Karpas-422 (cell line): ENCODE measurements at regions not wholly inside any gene's neighbourhood (a gene's known extent, or its start where the extent isn't known, plus 50 kb on each side); places are given as distances from the start of the nearest gene placed in this dataset.

ENCODE experiments used
- DNase-seq: peaks from one replicate; pipeline ENCODE4 v3.0.0-alpha.2; 2015
- H2AFZ ChIP-seq: fragments of 200-600 bp; sonication (generic); 2 replicates; pipeline ENCODE4 v1.6.1; 2014; ENCODE audit warnings: antibody characterized with exemption, low read length, mixed read lengths
- H3K27ac ChIP-seq: fragments of 200-600 bp; sonication (generic); 2 replicates; pipeline ENCODE4 v1.5.1; 2014; ENCODE audit warnings: mild to moderate bottlenecking, low read length, moderate library complexity
- H3K27me3 ChIP-seq: fragments of 200-600 bp; sonication (generic); 2 replicates; pipeline ENCODE4 v1.6.1; 2014; ENCODE audit warnings: low read length, mixed read lengths
- H3K36me3 ChIP-seq: fragments of 200-600 bp; sonication (generic); 2 replicates; pipeline ENCODE4 v1.6.1; 2014; ENCODE audit warnings: low read length, mixed read lengths; ENCODE audit not compliant: insufficient read depth
- H3K4me1 ChIP-seq: fragments of 200-600 bp; sonication (generic); 2 replicates; pipeline ENCODE4 v1.6.1; 2014; ENCODE audit warnings: mild to moderate bottlenecking, low read length, mixed read lengths
- H3K4me2 ChIP-seq: fragments of 200-600 bp; sonication (generic); 2 replicates; pipeline ENCODE4 v1.6.1; 2014; ENCODE audit warnings: low read length, low read depth, mild to moderate bottlenecking; ENCODE audit not compliant: poor library complexity, severe bottlenecking
- H3K4me3 ChIP-seq: fragments of 200-600 bp; sonication (generic); 2 replicates; pipeline ENCODE4 v1.5.1; 2014; ENCODE audit warnings: mild to moderate bottlenecking, antibody characterized with exemption, low read length, mixed read lengths
- H3K79me2 ChIP-seq: fragments of 200-600 bp; sonication (generic); 2 replicates; pipeline ENCODE4 v1.6.1; 2014; ENCODE audit warnings: mild to moderate bottlenecking, low read length, mixed read lengths
- H3K9ac ChIP-seq: fragments of 200-600 bp; sonication (generic); 2 replicates; pipeline ENCODE4 v1.6.0; 2014; ENCODE audit warnings: low read length
- H3K9me2 ChIP-seq: fragments of 200-600 bp; sonication (generic), shearing (Covaris generic); replicated peaks from 2 replicates; pipeline ENCODE4 v1.6.0; 2014; ENCODE audit warnings: mild to moderate bottlenecking, low read length, moderate library complexity; ENCODE audit not compliant: insufficient read depth
- H3K9me3 ChIP-seq: fragments of 300-700, 200-600 bp; sonication (generic); 2 replicates; pipeline ENCODE4 v1.6.1; 2014; ENCODE audit warnings: low read length, mixed read lengths
- H4K20me1 ChIP-seq: fragments of 200-600 bp; sonication (generic); 2 replicates; pipeline ENCODE4 v1.6.1; 2014; ENCODE audit warnings: mild to moderate bottlenecking, antibody characterized with exemption, low read length, low read depth; ENCODE audit not compliant: insufficient read depth

GRCh38 chrX:71000139-71000538, 68.0 kb downstream of the SNX12 start:
- no peaks in the 10 kb centered on the region for H4K20me1 ChIP-seq
- no peak overlapping the region for H3K9ac ChIP-seq
- no peaks in the 10 kb centered on the region for H3K79me2 ChIP-seq
- H3K4me3 ChIP-seq: no peak overlapping the region
- no peaks in the 10 kb centered on the region for H3K9me2 ChIP-seq
- no peaks in the 10 kb centered on the region for H3K27me3 ChIP-seq
- no peak for DNase-seq
- no peak overlapping the region for H3K27ac ChIP-seq
- H2AFZ ChIP-seq: 0 out of 2 replicates have a peak overlapping the region, but pooled peaks have one; percentile 2
- no peaks in the 10 kb centered on the region for H3K9me3 ChIP-seq
- H3K4me2 ChIP-seq: no peak overlapping the region
- H3K4me1 ChIP-seq: no peaks in the 10 kb centered on the region
- H3K36me3 ChIP-seq: no peaks in the 10 kb centered on the region

GRCh38 chrX:70998411-70999027, 67.6 kb upstream of the SLC7A3 start:
- Histone ChIP-seq H3K79me2 (no peaks in the 10 kb centered on the region), H3K9ac (no peak overlapping the region), H3K36me3 (no peaks in the 10 kb centered on the region), H3K9me2 (no peaks in the 10 kb centered on the region), H3K4me1 (no peaks in the 10 kb centered on the region), H3K4me2 (no peak overlapping the region), H3K9me3 (no peaks in the 10 kb centered on the region), H2AFZ (no peak overlapping the region), H4K20me1 (no peaks in the 10 kb centered on the region), H3K4me3 (no peak overlapping the region), H3K27ac (no peak overlapping the region), H3K27me3 (no peaks in the 10 kb centered on the region)
- peak; percentile 70 for DNase-seq

GRCh38 chrX:70995338-70995737, 64.4 kb upstream of the SLC7A3 start:
- H2AFZ ChIP-seq: no peak overlapping the region
- H3K4me2 ChIP-seq: no peak overlapping the region
- DNase-seq: no peak
- no peak overlapping the region for H3K27ac ChIP-seq
- H3K9ac ChIP-seq: no peak overlapping the region
- H3K4me3 ChIP-seq: no peak overlapping the region
- no peaks in the 10 kb centered on the region for H3K36me3 ChIP-seq
- H3K27me3 ChIP-seq: no peaks in the 10 kb centered on the region
- no peaks in the 10 kb centered on the region for H3K79me2 ChIP-seq
- H4K20me1 ChIP-seq: no peaks in the 10 kb centered on the region
- H3K4me1 ChIP-seq: no peaks in the 10 kb centered on the region
- no peaks in the 10 kb centered on the region for H3K9me2 ChIP-seq
- H3K9me3 ChIP-seq: no peaks in the 10 kb centered on the region

GRCh38 chrX:70988425-70988824, 57.5 kb upstream of the SLC7A3 start:
- no peaks in the 10 kb centered on the region for H4K20me1 ChIP-seq
- H2AFZ ChIP-seq: no peak overlapping the region
- no peak for DNase-seq
- no peaks in the 10 kb centered on the region for H3K27me3 ChIP-seq
- no peaks in the 10 kb centered on the region for H3K4me1 ChIP-seq
- no peak overlapping the region for H3K4me3 ChIP-seq
- H3K9me2 ChIP-seq: no peaks in the 10 kb centered on the region
- H3K4me2 ChIP-seq: no peak overlapping the region
- no peaks in the 10 kb centered on the region for H3K9me3 ChIP-seq
- no peaks in the 10 kb centered on the region for H3K79me2 ChIP-seq
- no peak overlapping the region for H3K9ac ChIP-seq
- no peak overlapping the region for H3K27ac ChIP-seq
- no peaks in the 10 kb centered on the region for H3K36me3 ChIP-seq
